PC-3 (cell line): ENCODE measurements at regions not wholly inside any gene's neighbourhood (a gene's known extent, or its start where the extent isn't known, plus 50 kb on each side); places are given as distances from the start of the nearest gene placed in this dataset.

Source experiments
- ATAC-seq: fragments of 200-7000 bp; cut with Tn5 transposase; 2 replicates; pipeline ENCODE4 v1.9.1; 2020; ENCODE audit warnings: mild to moderate bottlenecking, moderate library complexity
- BruUV-seq: library from RNA; stranded (reverse); fragments of 400-500 nt; replicated peaks from 2 replicates; lab custom pipeline; 2021; lab: Mats Ljungman, UMichigan
- CTCF ChIA-PET: fragments of 300-600 bp; sonication (Branson Sonifier 250); formaldehyde crosslinking; loops from one replicate; lab custom pipeline; 2022; ENCODE audit warnings: antibody characterized with exemption; lab: Charles Lee
- POLR2A ChIA-PET: fragments of 300-600 bp; sonication (Branson Sonifier 250); formaldehyde crosslinking; loops from one replicate; lab custom pipeline; 2022; ENCODE audit warnings: antibody characterized with exemption; ENCODE audit not compliant: unreplicated experiment; lab: Charles Lee
- DNase-seq: peaks from one replicate; pipeline ENCODE4 v3.0.0-alpha.2; 2015
- H2AFZ ChIP-seq: fragments of 300-600 bp; sonication (generic); 2 replicates; pipeline ENCODE4 v1.6.0; 2016; ENCODE audit warnings: antibody characterized with exemption, low read length
- H3F3A ChIP-seq: fragments of 300-600 bp; sonication (generic); one replicate; pipeline ENCODE4 v1.6.0; 2017; ENCODE audit warnings: antibody characterized with exemption, low read length, control low read depth, mild to moderate bottlenecking; ENCODE audit not compliant: unreplicated experiment
- H3K27ac ChIP-seq: fragments of 300-600 bp; sonication (generic); 2 replicates; pipeline ENCODE4 v1.5.1; 2016; ENCODE audit warnings: mild to moderate bottlenecking, low read length
- H3K27me3 ChIP-seq: fragments of 300-600 bp; sonication (generic); 2 replicates; pipeline ENCODE4 v1.6.1; 2016; ENCODE audit warnings: low read length, mixed read lengths
- H3K36me3 ChIP-seq: fragments of 300-600 bp; sonication (generic); 2 replicates; pipeline ENCODE4 v1.6.1; 2016; ENCODE audit warnings: low read depth, mixed run types, low read length, mixed read lengths
- H3K4me1 ChIP-seq: fragments of 300-600 bp; sonication (generic); 2 replicates; pipeline ENCODE4 v1.5.1; 2016; ENCODE audit warnings: low read length; ENCODE audit not compliant: insufficient read depth
- H3K4me2 ChIP-seq: fragments of 300-600 bp; sonication (generic); 2 replicates; pipeline ENCODE4 v1.6.0; 2016; ENCODE audit warnings: low read length
- H3K4me3 ChIP-seq: fragments of 300-600 bp; sonication (generic); 2 replicates; pipeline ENCODE4 v1.5.1; 2016; ENCODE audit warnings: mild to moderate bottlenecking, low read length, mixed read lengths
- H3K79me2 ChIP-seq: fragments of 300-600 bp; sonication (generic); 2 replicates; pipeline ENCODE4 v1.6.1; 2017; ENCODE audit warnings: low read length, mixed read lengths
- H3K9ac ChIP-seq: fragments of 300-600 bp; sonication (generic); 2 replicates; pipeline ENCODE4 v1.6.0; 2016; ENCODE audit warnings: mild to moderate bottlenecking, low read length
- H3K9me2 ChIP-seq: fragments of 300-600 bp; sonication (generic); replicated peaks from 2 replicates; pipeline ENCODE4 v1.6.1; 2016; ENCODE audit warnings: mixed run types, low read length, mixed read lengths
- H3K9me3 ChIP-seq: fragments of 300-600 bp; sonication (generic); 2 replicates; pipeline ENCODE4 v1.6.1; 2016; ENCODE audit warnings: low read length, mixed read lengths
- H4K20me1 ChIP-seq: fragments of 300-600 bp; sonication (generic); 2 replicates; pipeline ENCODE4 v1.6.1; 2016; ENCODE audit warnings: low read length, mixed read lengths
- CTCF ChIP-seq: fragments of 300-600 bp; sonication (generic); conservative IDR thresholded peaks from 2 replicates; pipeline ENCODE4 v1.5.1; 2017; ENCODE audit warnings: antibody characterized with exemption, low read depth, mild to moderate bottlenecking, low read length
- EZH2 ChIP-seq: fragments of 300-600 bp; sonication (generic); IDR thresholded peaks from one replicate; pipeline ENCODE4 v1.6.1; 2017; ENCODE audit warnings: antibody characterized with exemption, mild to moderate bottlenecking, low read length; ENCODE audit not compliant: unreplicated experiment
- EZH2phosphoT487 ChIP-seq: fragments of 300-600 bp; sonication (generic); IDR thresholded peaks from 2 replicates; pipeline ENCODE4 v1.6.1; 2018; ENCODE audit warnings: mild to moderate bottlenecking, antibody characterized with exemption, low read length, borderline replicate concordance
- intact Hi-C: fragments of 100-400 bp; cut with micrococcal nuclease; formaldehyde crosslinking; loops from 2 replicates; pipeline ENCODE4 v1.9.0; 2023

- ChIA-PET CTCF (no interaction called here), POLR2A (no interaction called here)
- no peak for TF ChIP-seq EZH2phosphoT487
- no peak for TF ChIP-seq EZH2
- no peak for TF ChIP-seq CTCF
- peaks cover 74% of the 10 kb centered on the region for H3K27me3 ChIP-seq
- peaks cover 6% of the 10 kb centered on the region; the same call in 1 of the 2 replicates for H3K4me1 ChIP-seq
- H3K4me3 ChIP-seq: no peak overlapping the region
- H3K36me3 ChIP-seq: no peaks in the 10 kb centered on the region
- H4K20me1 ChIP-seq: no peaks in the 10 kb centered on the region
- ATAC-seq: no peak
- no peak overlapping the region for H3K27ac ChIP-seq
- H3F3A ChIP-seq: no peaks in the 10 kb centered on the region
- BruUV-seq: no TSS peak
- H3K79me2 ChIP-seq: no peaks in the 10 kb centered on the region
- H3K9me2 ChIP-seq: no peaks in the 10 kb centered on the region
- no peaks in the 10 kb centered on the region for H3K9me3 ChIP-seq
- no peak overlapping the region for H3K4me2 ChIP-seq
- no peak overlapping the region for H2AFZ ChIP-seq
- no peak for DNase-seq
- intact Hi-C loops: no loop called here
- H3K9ac ChIP-seq: no peak overlapping the region
Observed at GRCh38 chr3:184485906-184486305, 75.7 kb upstream of the EPHB3 start.

GRCh38 chr3:184486614-184487013 is 75.0 kb upstream of the EPHB3 start:
- no peaks in the 10 kb centered on the region for H3K9me3 ChIP-seq
- peaks cover 12% of the 10 kb centered on the region for H3K4me1 ChIP-seq
- ATAC-seq: no peak
- no peak overlapping the region for H2AFZ ChIP-seq
- ChIA-PET CTCF (no interaction called here), POLR2A (no interaction called here)
- intact Hi-C loops: no loop called here
- H4K20me1 ChIP-seq: no peaks in the 10 kb centered on the region
- no peak overlapping the region for H3K9ac ChIP-seq
- DNase-seq: no peak
- BruUV-seq: no TSS peak
- no peak overlapping the region for H3K4me3 ChIP-seq
- H3K79me2 ChIP-seq: no peaks in the 10 kb centered on the region
- H3F3A ChIP-seq: no peaks in the 10 kb centered on the region
- no peak overlapping the region for H3K27ac ChIP-seq
- H3K27me3 ChIP-seq: peaks cover 71% of the 10 kb centered on the region
- no peaks in the 10 kb centered on the region for H3K9me2 ChIP-seq
- H3K36me3 ChIP-seq: no peaks in the 10 kb centered on the region
- H3K4me2 ChIP-seq: no peak overlapping the region
- TF ChIP-seq EZH2phosphoT487 (no peak), EZH2 (no peak), CTCF (no peak)

GRCh38 chr3:184488577-184488976 is 73.0 kb upstream of the EPHB3 start:
- Histone ChIP-seq H3K9me3 (no peaks in the 10 kb centered on the region), H3F3A (no peaks in the 10 kb centered on the region), H3K27me3 (peaks cover 68% of the 10 kb centered on the region), H3K9me2 (no peaks in the 10 kb centered on the region), H4K20me1 (no peaks in the 10 kb centered on the region), H3K9ac (no peak overlapping the region), H2AFZ (no peak overlapping the region), H3K4me1 (peaks cover 12% of the 10 kb centered on the region), H3K36me3 (no peaks in the 10 kb centered on the region), H3K4me2 (no peak overlapping the region), H3K27ac (no peak overlapping the region), H3K4me3 (no peak overlapping the region), H3K79me2 (no peaks in the 10 kb centered on the region)
- no peak for TF ChIP-seq EZH2
- no peak for TF ChIP-seq EZH2phosphoT487
- no peak for TF ChIP-seq CTCF
- intact Hi-C loops: no loop called here
- DNase-seq (no peak), ATAC-seq (no peak)
- ChIA-PET CTCF (interaction anchor here (0.7 kb wide), 1 partner anchor 117 kb away, joined by 3 read pairs; no protein-coding TSS in a partner anchor), POLR2A (no interaction called here)
- BruUV-seq: no TSS peak
